GM19351 (cell line): ENCODE measurements at regions not wholly inside any gene's neighbourhood (a gene's known extent, or its start where the extent isn't known, plus 50 kb on each side); places are given as distances from the start of the nearest gene placed in this dataset.

Experiments used
- ATAC-seq: cut with Tn5 transposase; IDR thresholded peaks from one replicate; pipeline ENCODE4 v1.9.1; 2021; ENCODE audit warnings: mild to moderate bottlenecking, moderate library complexity; ENCODE audit not compliant: unreplicated experiment

DNA sequence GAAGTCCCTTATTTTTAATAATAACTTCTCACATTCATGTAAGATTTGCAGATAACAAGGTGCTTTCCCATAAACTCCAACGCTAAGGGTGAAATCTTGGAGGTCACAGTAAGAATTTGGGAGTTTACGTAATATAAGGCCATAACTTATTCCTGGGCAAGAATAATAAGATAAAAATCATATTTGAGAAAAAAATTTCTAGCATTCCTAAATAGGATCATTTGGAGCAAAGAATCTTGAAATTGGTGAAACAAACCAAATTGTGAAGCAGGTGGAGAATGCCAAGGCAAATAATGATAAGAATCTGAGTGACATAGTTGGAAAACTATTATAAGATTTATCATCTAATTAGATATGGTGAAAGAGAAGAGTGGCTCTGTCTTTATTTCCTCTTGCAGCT is 50.4 kb upstream of the FGF16 start:
- no peak for ATAC-seq
